ENCODE measurements at regions not wholly inside any gene's neighbourhood (a gene's known extent, or its start where the extent isn't known, plus 50 kb on each side); places are given as distances from the start of the nearest gene placed in this dataset.

- no peak for DNase-seq (ENCODE audit: low read depth)
- TF ChIP-seq CTCF (IDR thresholded peaks at IDR 0.05; ENCODE audit: insufficient read depth, low read length), result no peak
- H3K4me3 ChIP-seq (ENCODE audit: low read depth, low read length), result no peak overlapping the region
Observed at GRCh38 chr9:135006911-135007570, 80.4 kb upstream of the OLFM1 start.

GRCh38 chr9:135007601-135008000 is 79.9 kb upstream of the OLFM1 start:
- no peak for TF ChIP-seq CTCF (IDR thresholded peaks at IDR 0.05; ENCODE audit: insufficient read depth, low read length)
- H3K4me3 ChIP-seq (ENCODE audit: low read depth, low read length), result no peak overlapping the region
- DNase-seq (ENCODE audit: low read depth), result no peak

- no peak for TF ChIP-seq CTCF (IDR thresholded peaks at IDR 0.05; ENCODE audit: insufficient read depth, low read length)
- H3K4me3 ChIP-seq (ENCODE audit: low read depth, low read length), result no peak overlapping the region
- no peak for DNase-seq (ENCODE audit: low read depth)
Observed at GRCh38 chr9:135008416-135008815, 79.1 kb upstream of the OLFM1 start.

GRCh38 chr9:135009051-135009560 is 78.4 kb upstream of the OLFM1 start:
- H3K4me3 ChIP-seq (ENCODE audit: low read depth, low read length), result no peak overlapping the region
- DNase-seq (ENCODE audit: low read depth), result no peak
- TF ChIP-seq CTCF (IDR thresholded peaks at IDR 0.05; ENCODE audit: insufficient read depth, low read length), result no peak

- no peak overlapping the region for H3K4me3 ChIP-seq (ENCODE audit: low read depth, low read length)
- TF ChIP-seq CTCF (IDR thresholded peaks at IDR 0.05; ENCODE audit: insufficient read depth, low read length), result no peak
- DNase-seq (ENCODE audit: low read depth), result no peak
Observed at GRCh38 chr9:135009794-135010585, 77.5 kb upstream of the OLFM1 start.

GRCh38 chr9:135010586-135010860 is 76.9 kb upstream of the OLFM1 start:
- DNase-seq (ENCODE audit: low read depth), result no peak
- TF ChIP-seq CTCF (IDR thresholded peaks at IDR 0.05; ENCODE audit: insufficient read depth, low read length), result no peak

More at GRCh38 chr9:135010586-135010860, 76.9 kb upstream of the OLFM1 start:
- H3K4me3 ChIP-seq (ENCODE audit: low read depth, low read length), result no peak overlapping the region

Data from fibroblast of the aortic adventitia (primary cell).